B cell (primary cell): ENCODE measurements at regions not wholly inside any gene's neighbourhood (a gene's known extent, or its start where the extent isn't known, plus 50 kb on each side); places are given as distances from the start of the nearest gene placed in this dataset.

ENCODE experiments used
- CTCF ChIP-seq: fragments of 200-600 bp; IDR thresholded peaks from one replicate; pipeline ENCODE4 v1.8.0; 2022; ENCODE audit warnings: antibody characterized with exemption, mild to moderate bottlenecking
- EZH2 ChIP-seq: IDR thresholded peaks from 2 replicates; pipeline ENCODE4 v1.6.1; 2012; ENCODE audit warnings: borderline replicate concordance, low read depth, mild to moderate bottlenecking, moderate library complexity, low read length; ENCODE audit not compliant: insufficient read depth, poor library complexity, severe bottlenecking

- TF ChIP-seq CTCF = no peak
- TF ChIP-seq EZH2 = no peak
Observed at GRCh38 chrX:118878977-118879376, 55.4 kb downstream of the ZCCHC12 start.
